Smooth muscle cell (in vitro differentiated cells): ENCODE measurements at regions not wholly inside any gene's neighbourhood (a gene's known extent, or its start where the extent isn't known, plus 50 kb on each side); places are given as distances from the start of the nearest gene placed in this dataset. TPM values are rescaled to one million over a fixed set of nuclear protein-coding genes. Genes with fewer than 3 reads are reported as not detected.

Experiments
- DNase-seq: peaks from one replicate; lab custom pipeline; 2025; ENCODE audit not compliant: unreplicated experiment; lab: John Stamatoyannopoulos, UW
- H2AFZ ChIP-seq: fragments of 200-600 bp; sonication (generic); 2 replicates; pipeline ENCODE4 v1.6.0; 2016; ENCODE audit warnings: antibody characterized with exemption, low read depth, mild to moderate bottlenecking
- H3F3A ChIP-seq: fragments of 200-600 bp; sonication (generic); 2 replicates; pipeline ENCODE4 v1.6.0; 2017; ENCODE audit warnings: antibody characterized with exemption, low read depth
- H3K27ac ChIP-seq: fragments of 200-600 bp; sonication (generic); 2 replicates; pipeline ENCODE4 v1.5.1; 2016; ENCODE audit warnings: low read depth, mild to moderate bottlenecking
- H3K27me3 ChIP-seq: fragments of 200-600 bp; sonication (generic); 2 replicates; pipeline ENCODE4 v1.6.1; 2016; ENCODE audit warnings: low read depth, mild to moderate bottlenecking
- H3K36me3 ChIP-seq: fragments of 200-600 bp; sonication (generic); 2 replicates; pipeline ENCODE4 v1.5.1; 2016; ENCODE audit warnings: low read depth
- H3K4me1 ChIP-seq: fragments of 200-600 bp; sonication (generic); 2 replicates; pipeline ENCODE4 v1.5.1; 2016; ENCODE audit warnings: low read depth
- H3K4me2 ChIP-seq: fragments of 200-600 bp; sonication (generic); 2 replicates; pipeline ENCODE4 v1.6.0; 2016; ENCODE audit warnings: mild to moderate bottlenecking
- H3K4me3 ChIP-seq: fragments of 200-600 bp; sonication (generic); 2 replicates; pipeline ENCODE4 v1.5.1; 2016; ENCODE audit warnings: mild to moderate bottlenecking
- H3K79me2 ChIP-seq: fragments of 200-600 bp; sonication (generic); 2 replicates; pipeline ENCODE4 v1.6.0; 2016; ENCODE audit warnings: low read depth, mild to moderate bottlenecking
- H3K9ac ChIP-seq: fragments of 200-600 bp; sonication (generic); 2 replicates; pipeline ENCODE4 v1.6.0; 2016; ENCODE audit warnings: low read depth
- H3K9me3 ChIP-seq: fragments of 200-600 bp; sonication (generic); replicated peaks from 2 replicates; pipeline ENCODE4 v1.5.1; 2016; ENCODE audit warnings: low read depth
- H4K20me1 ChIP-seq: fragments of 200-600 bp; sonication (generic); 2 replicates; pipeline ENCODE4 v1.6.0; 2016; ENCODE audit warnings: low read depth
- WGBS: methylation state at CpG from one replicate; pipeline ENCODE4 v1.1.7; 2016; ENCODE audit warnings: low lambda C conversion rate; 5-methylcytosine and 5-hydroxymethylcytosine counted together
- small RNA-seq: library from RNA; depleted of rRNA; stranded (forward); fragments of <200 nt; gene quantifications from one replicate; pipeline ENCODE3, GENCODE V24; 2014
- TF ChIP-seq, protein P1 (sequence below): fragments of 200-600 bp; sonication (generic); IDR thresholded peaks from 2 replicates; pipeline ENCODE4 v1.5.1; 2017; ENCODE audit warnings: borderline replicate concordance, mild to moderate bottlenecking, antibody characterized with exemption; ENCODE audit not compliant: insufficient read depth, poor library complexity, severe bottlenecking

DNA sequence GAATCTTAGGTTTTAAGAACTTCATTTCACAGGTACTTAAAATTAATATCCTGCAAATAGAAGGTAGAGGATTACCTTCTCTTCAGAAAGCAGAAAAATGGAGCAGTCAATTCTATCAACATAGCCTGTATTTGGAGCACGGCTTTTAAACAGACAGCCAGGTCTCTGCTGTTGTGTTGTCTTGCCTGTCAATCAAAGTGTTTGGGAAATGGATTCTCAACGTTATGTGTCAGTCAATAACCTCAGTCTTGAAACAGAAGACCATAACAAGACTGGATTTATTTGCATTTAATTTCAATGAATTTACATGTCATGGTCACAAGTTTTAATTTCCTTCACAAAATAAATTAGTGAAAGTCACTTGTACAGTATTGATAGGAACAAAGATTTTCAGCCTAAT, 51.9 kb upstream of the KRR1 start:
- WGBS = 90% methylated on average over 2 of the region's 2 CpGs
- Histone ChIP-seq H4K20me1 (no peaks in the 10 kb centered on the region), H3K27ac (no peak overlapping the region), H3K9ac (no peak overlapping the region), H3K4me3 (no peak overlapping the region), H3K36me3 (no peaks in the 10 kb centered on the region), H3K4me1 (no peaks in the 10 kb centered on the region), H3K4me2 (no peak overlapping the region), H3K27me3 (no peaks in the 10 kb centered on the region), H2AFZ (no peak overlapping the region), H3K79me2 (no peaks in the 10 kb centered on the region), H3K9me3 (no peaks in the 10 kb centered on the region), H3F3A (no peaks in the 10 kb centered on the region)
- TF ChIP-seq, protein P1, sequence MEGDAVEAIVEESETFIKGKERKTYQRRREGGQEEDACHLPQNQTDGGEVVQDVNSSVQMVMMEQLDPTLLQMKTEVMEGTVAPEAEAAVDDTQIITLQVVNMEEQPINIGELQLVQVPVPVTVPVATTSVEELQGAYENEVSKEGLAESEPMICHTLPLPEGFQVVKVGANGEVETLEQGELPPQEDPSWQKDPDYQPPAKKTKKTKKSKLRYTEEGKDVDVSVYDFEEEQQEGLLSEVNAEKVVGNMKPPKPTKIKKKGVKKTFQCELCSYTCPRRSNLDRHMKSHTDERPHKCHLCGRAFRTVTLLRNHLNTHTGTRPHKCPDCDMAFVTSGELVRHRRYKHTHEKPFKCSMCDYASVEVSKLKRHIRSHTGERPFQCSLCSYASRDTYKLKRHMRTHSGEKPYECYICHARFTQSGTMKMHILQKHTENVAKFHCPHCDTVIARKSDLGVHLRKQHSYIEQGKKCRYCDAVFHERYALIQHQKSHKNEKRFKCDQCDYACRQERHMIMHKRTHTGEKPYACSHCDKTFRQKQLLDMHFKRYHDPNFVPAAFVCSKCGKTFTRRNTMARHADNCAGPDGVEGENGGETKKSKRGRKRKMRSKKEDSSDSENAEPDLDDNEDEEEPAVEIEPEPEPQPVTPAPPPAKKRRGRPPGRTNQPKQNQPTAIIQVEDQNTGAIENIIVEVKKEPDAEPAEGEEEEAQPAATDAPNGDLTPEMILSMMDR = no peak
- DNase-seq = no peak

DNA sequence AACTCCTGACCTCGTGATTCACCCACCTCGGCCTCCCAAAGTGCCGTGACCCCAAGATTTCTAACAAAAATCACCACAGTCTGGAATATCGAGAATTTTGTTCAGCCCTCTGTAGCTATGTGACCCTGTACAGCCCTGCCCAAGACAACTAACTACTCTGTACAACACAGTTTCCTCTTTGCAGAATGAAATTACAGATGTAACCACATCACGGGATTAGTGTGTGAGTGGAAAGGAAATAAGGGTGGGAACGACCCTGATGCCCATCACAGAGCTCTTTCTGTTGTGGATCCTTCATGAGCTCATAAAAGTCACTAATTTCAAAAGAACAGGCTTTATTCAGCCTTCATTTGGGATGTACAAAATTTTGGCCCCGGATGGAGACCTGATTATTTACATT, 50.5 kb upstream of the KRR1 start:
- TF ChIP-seq, protein P1 = no peak
- H3K4me3 ChIP-seq = no peak overlapping the region
- H3K27ac ChIP-seq = no peak overlapping the region
- no peaks in the 10 kb centered on the region for H3K36me3 ChIP-seq
- WGBS = 71% methylated on average over 7 of the region's 7 CpGs
- H3K79me2 ChIP-seq = no peaks in the 10 kb centered on the region
- H2AFZ ChIP-seq = no peak overlapping the region
- H3K9ac ChIP-seq = no peak overlapping the region
- H4K20me1 ChIP-seq = no peaks in the 10 kb centered on the region
- H3K4me2 ChIP-seq = no peak overlapping the region
- DNase-seq = no peak
- no peaks in the 10 kb centered on the region for H3K27me3 ChIP-seq
- H3K9me3 ChIP-seq = no peaks in the 10 kb centered on the region
- H3K4me1 ChIP-seq = no peaks in the 10 kb centered on the region
- no peaks in the 10 kb centered on the region for H3F3A ChIP-seq

Small RNA genes in the stretch of these regions (small RNA-seq; reads per million reads assigned to genes)
- gene AC011611.1 (not detected), gene AC011611.6 (not detected), gene RF00156 (not detected), gene RN7SL734P (not detected)
